GM12801 (cell line): ENCODE measurements at regions not wholly inside any gene's neighbourhood (a gene's known extent, or its start where the extent isn't known, plus 50 kb on each side); places are given as distances from the start of the nearest gene placed in this dataset.

ENCODE experiments used
- CTCF ChIP-seq: IDR thresholded peaks from one replicate; pipeline ENCODE4 v1.5.1; 2011; ENCODE audit warnings: control low read depth; ENCODE audit not compliant: insufficient read length; ENCODE audit errors: extremely low read depth

- TF ChIP-seq CTCF = no peak
Measured at GRCh38 chr14:106518054-106518943, 991.9 kb downstream of the TMEM121 start.

GRCh38 chr14:106522990-106523389 lies 996.6 kb downstream of the TMEM121 start:
- TF ChIP-seq CTCF = no peak

GRCh38 chr14:106528717-106529116 lies 1002.3 kb downstream of the TMEM121 start:
- TF ChIP-seq CTCF = no peak

- no peak for TF ChIP-seq CTCF
Measured at GRCh38 chr14:106530031-106530422, 1003.6 kb downstream of the TMEM121 start.

GRCh38 chr14:106530423-106531107 lies 1004.2 kb downstream of the TMEM121 start:
- TF ChIP-seq CTCF = no peak

- TF ChIP-seq CTCF = no peak
Measured at GRCh38 chr14:106538201-106538600, 1011.8 kb downstream of the TMEM121 start.

GRCh38 chr14:106547735-106548434 lies 1021.5 kb downstream of the TMEM121 start:
- TF ChIP-seq CTCF = no peak
